ENCODE measurements at regions not wholly inside any gene's neighbourhood (a gene's known extent, or its start where the extent isn't known, plus 50 kb on each side); places are given as distances from the start of the nearest gene placed in this dataset.
"Not testable (repeated sequence)": the region's sequence is repeated elsewhere in the genome, so short reads cannot be mapped to it uniquely, and the experiment has no call there.

GRCh38 chr12:123061441-123062205 lies 81.1 kb downstream of the ARL6IP4 start:
- no peak for DNase-seq (ENCODE audit: low read depth)

GRCh38 chr12:123059500-123059899 lies 79.0 kb downstream of the ARL6IP4 start:
- DNase-seq (ENCODE audit: low read depth), result no peak

GRCh38 chr12:123058980-123059379 lies 78.5 kb downstream of the ARL6IP4 start:
- peak; percentile 37 for DNase-seq (ENCODE audit: low read depth)

GRCh38 chr12:123058481-123058880 lies 78.0 kb downstream of the ARL6IP4 start:
- DNase-seq (ENCODE audit: low read depth), result no peak

- no peak for DNase-seq (ENCODE audit: low read depth)
These were observed 77.2 kb downstream of the ARL6IP4 start for GRCh38 chr12:123057513-123058265.

- DNase-seq (ENCODE audit: low read depth), result no peak
These were observed 76.2 kb downstream of the ARL6IP4 start for GRCh38 chr12:123056709-123057108.

- no peak for DNase-seq (ENCODE audit: low read depth)
These were observed 75.6 kb downstream of the ARL6IP4 start for GRCh38 chr12:123056053-123056452.

GRCh38 chr12:123055281-123055766 lies 74.8 kb downstream of the ARL6IP4 start:
- no peak for DNase-seq (ENCODE audit: low read depth)

GRCh38 chr12:123054371-123054770 lies 73.9 kb downstream of the ARL6IP4 start:
- no peak for DNase-seq (ENCODE audit: low read depth)

- no peak for DNase-seq (ENCODE audit: low read depth)
These were observed 71.1 kb downstream of the ARL6IP4 start for GRCh38 chr12:123051556-123051955.

GRCh38 chr12:123050913-123051312 lies 70.4 kb downstream of the ARL6IP4 start:
- DNase-seq (ENCODE audit: low read depth), result no peak

- peak; percentile 48 for DNase-seq (ENCODE audit: low read depth)
These were observed 69.9 kb downstream of the ARL6IP4 start for GRCh38 chr12:123050331-123050831.

GRCh38 chr12:123049398-123050240 lies 69.1 kb downstream of the ARL6IP4 start:
- no peak for DNase-seq (ENCODE audit: low read depth)

- not testable (repeated sequence) for DNase-seq (ENCODE audit: low read depth)
These were observed 67.4 kb downstream of the ARL6IP4 start for GRCh38 chr12:123047892-123048291.

- no peak for DNase-seq (ENCODE audit: low read depth)
These were observed 66.8 kb downstream of the ARL6IP4 start for GRCh38 chr12:123047289-123047688.

GRCh38 chr12:123046431-123046830 lies 66.0 kb downstream of the ARL6IP4 start:
- no peak for DNase-seq (ENCODE audit: low read depth)

GRCh38 chr12:123045678-123046077 lies 65.2 kb downstream of the ARL6IP4 start:
- no peak for DNase-seq (ENCODE audit: low read depth)

GRCh38 chr12:123044351-123044750 lies 63.9 kb downstream of the ARL6IP4 start:
- DNase-seq (ENCODE audit: low read depth), result no peak

GRCh38 chr12:123043536-123044001 lies 63.1 kb downstream of the ARL6IP4 start:
- DNase-seq (ENCODE audit: low read depth), result peak; percentile 81

- no peak for DNase-seq (ENCODE audit: low read depth)
These were observed 62.4 kb downstream of the ARL6IP4 start for GRCh38 chr12:123042833-123043232.

GRCh38 chr12:123041811-123042655 lies 61.6 kb downstream of the ARL6IP4 start:
- no peak for DNase-seq (ENCODE audit: low read depth)

Data from GM04504 (cell line).